SK-N-SH (cell line): ENCODE measurements at regions not wholly inside any gene's neighbourhood (a gene's known extent, or its start where the extent isn't known, plus 50 kb on each side); places are given as distances from the start of the nearest gene placed in this dataset.

Source experiments
- CTCF ChIA-PET: fragments of 300-600, 350-600 bp; formaldehyde crosslinking; extraction: SDS; loops from one replicate; lab custom pipeline; 2021; lab: Yijun Ruan, JAX
- POLR2A ChIA-PET: fragments of 350-600 bp; sonication (Branson Sonifier 250); formaldehyde crosslinking; extraction: SDS; loops from one replicate; lab custom pipeline; 2020; ENCODE audit warnings: antibody characterized with exemption, inconsistent platforms; lab: Yijun Ruan, JAX
- DNase-seq: peaks from one replicate; pipeline ENCODE4 v3.0.0; 2012
- H2AFZ ChIP-seq: fragments of 200-600 bp; sonication (generic); 2 replicates; pipeline ENCODE4 v1.8.1; 2016; ENCODE audit warnings: antibody characterized with exemption, mild to moderate bottlenecking, low read depth
- H3F3A ChIP-seq: fragments of 200-600 bp; sonication (generic); replicated peaks from 2 replicates; pipeline ENCODE3; 2016; ENCODE audit warnings: antibody characterized with exemption, mild to moderate bottlenecking; ENCODE audit not compliant: insufficient read depth
- H3K27ac ChIP-seq, 2 experiments: fragments of 200-500 bp in 1 of 2; fragments of 200-600 bp in 1 of 2; sonication (Bioruptor generic) in 1 of 2; sonication (generic), shearing (Covaris generic) in 1 of 2; 2 replicates each; pipeline versions ENCODE4 v1.5.1 to v1.6.1; 2014 to 2016; ENCODE audit warnings: low read depth in 2 of 2, inconsistent platforms in 1 of 2, low read length in 1 of 2, mild to moderate bottlenecking in 1 of 2, mixed read lengths in 1 of 2
- H3K27me3 ChIP-seq: fragments of 200-600 bp; sonication (generic), shearing (Covaris generic); 2 replicates; pipeline ENCODE4 v1.6.1; 2016; ENCODE audit warnings: mixed run types; ENCODE audit not compliant: insufficient read depth
- H3K36me3 ChIP-seq, 2 experiments: fragments of 200-500 bp in 1 of 2; fragments of 200-600 bp in 1 of 2; sonication (Bioruptor generic) in 1 of 2; sonication (generic) in 1 of 2; replicated peaks in 1 of 2; 2 replicates each; pipeline versions ENCODE3 to v1.5.1; 2014 to 2016; ENCODE audit warnings: low read length in 1 of 2, mild to moderate bottlenecking in 1 of 2; ENCODE audit not compliant: insufficient read depth in 2 of 2, control insufficient read depth in 1 of 2
- H3K4me1 ChIP-seq, 2 experiments: fragments of 200-500 bp in 1 of 2; fragments of 200-600 bp in 1 of 2; sonication (Bioruptor generic) in 1 of 2; sonication (generic), shearing (Covaris generic) in 1 of 2; 2 replicates each; pipeline versions ENCODE4 v1.5.1 to v1.6.1; 2014 to 2016; ENCODE audit warnings: low read depth in 1 of 2, low read length in 1 of 2, mixed run types in 1 of 2; ENCODE audit not compliant: insufficient read depth in 2 of 2, control insufficient read depth in 1 of 2
- H3K4me2 ChIP-seq: fragments of 200-600 bp; sonication (generic), shearing (Covaris generic); 2 replicates; pipeline ENCODE4 v1.6.1; 2017; ENCODE audit warnings: mixed run types
- H3K4me3 ChIP-seq, 2 experiments: fragments of 200-500 bp in 1 of 2; fragments of 200-600 bp in 1 of 2; sonication (Bioruptor generic) in 1 of 2; sonication (generic), shearing (Covaris generic) in 1 of 2; 2 replicates each; pipeline versions ENCODE4 v1.5.1 to v1.8.1; 2014 to 2016; ENCODE audit warnings: low read depth in 2 of 2, inconsistent platforms in 1 of 2, low read length in 1 of 2, mild to moderate bottlenecking in 1 of 2, mixed read lengths in 1 of 2, moderate library complexity in 1 of 2
- H3K79me2 ChIP-seq: fragments of 200-600 bp; sonication (generic); 2 replicates; pipeline ENCODE4 v1.8.1; 2017; ENCODE audit warnings: mild to moderate bottlenecking; ENCODE audit not compliant: insufficient read depth
- H3K9ac ChIP-seq: fragments of 200-600 bp; sonication (generic); 2 replicates; pipeline ENCODE4 v1.6.1; 2017; ENCODE audit warnings: mixed run types
- H3K9me2 ChIP-seq: fragments of 200-600 bp; sonication (generic); 2 replicates; pipeline ENCODE4 v1.6.1; 2017; ENCODE audit warnings: mixed run types
- H3K9me3 ChIP-seq: fragments of 200-600 bp; sonication (generic); 2 replicates; pipeline ENCODE4 v1.6.1; 2017; ENCODE audit warnings: mixed run types, mild to moderate bottlenecking, moderate library complexity
- H4K20me1 ChIP-seq: fragments of 200-600 bp; sonication (generic); 2 replicates; pipeline ENCODE4 v1.6.1; 2017; ENCODE audit warnings: mild to moderate bottlenecking, mixed run types; ENCODE audit not compliant: insufficient read depth
- CHD2 ChIP-seq: fragments of 150-350 bp; IDR thresholded peaks from 2 replicates; pipeline ENCODE4 v1.6.1; 2018; ENCODE audit warnings: low read length; ENCODE audit not compliant: partially characterized antibody
- CTCF ChIP-seq: fragments of 200-600 bp; sonication (generic); IDR thresholded peaks from 2 replicates; pipeline ENCODE4 v1.6.1; 2017; ENCODE audit warnings: antibody characterized with exemption, mild to moderate bottlenecking, moderate library complexity
- FOSL2 ChIP-seq: IDR thresholded peaks from 2 replicates; pipeline ENCODE4 v1.4.0; 2012; ENCODE audit warnings: low read depth, mild to moderate bottlenecking, moderate library complexity, borderline replicate concordance
- FOXJ3 ChIP-seq: sonication (generic); formaldehyde crosslinking; IDR thresholded peaks from 2 replicates; pipeline ENCODE4 v1.5.1; 2020; ENCODE audit warnings: mild to moderate bottlenecking, missing genetic modification reagents
- GABPA ChIP-seq: IDR thresholded peaks from 2 replicates; pipeline ENCODE4 v1.4.0; 2012; ENCODE audit warnings: low read depth, mild to moderate bottlenecking
- GATA2 ChIP-seq: sonication (generic); formaldehyde crosslinking; IDR thresholded peaks from 2 replicates; pipeline ENCODE4 v1.5.0; 2020; ENCODE audit warnings: mild to moderate bottlenecking, missing genetic modification reagents
- IRF3 ChIP-seq: fragments of 150-350 bp; IDR thresholded peaks from 2 replicates; pipeline ENCODE4 v1.6.1; 2016; ENCODE audit warnings: mild to moderate bottlenecking, low read depth, low read length
- JUND ChIP-seq: IDR thresholded peaks from 2 replicates; pipeline ENCODE4 v1.4.0; 2012
- NFIC ChIP-seq: IDR thresholded peaks from 2 replicates; pipeline ENCODE4 v1.4.0; 2012; ENCODE audit warnings: borderline replicate concordance
- NRF1 ChIP-seq: IDR thresholded peaks from 2 replicates; pipeline ENCODE4 v1.6.1; 2012; ENCODE audit warnings: low read depth, mild to moderate bottlenecking, low read length
- PBX3 ChIP-seq: IDR thresholded peaks from 2 replicates; pipeline ENCODE4; 2012
- RAD21 ChIP-seq: IDR thresholded peaks from 2 replicates; pipeline ENCODE4 v1.6.1; 2012; ENCODE audit warnings: mild to moderate bottlenecking, low read length
- RCOR1 ChIP-seq: fragments of 150-350 bp; IDR thresholded peaks from 2 replicates; pipeline ENCODE4 v1.6.1; 2017; ENCODE audit warnings: antibody characterized with exemption, low read length
- REST ChIP-seq: IDR thresholded peaks from 2 replicates; pipeline ENCODE4 v1.6.1; 2012; ENCODE audit warnings: mild to moderate bottlenecking, low read depth, low read length, moderate library complexity
- RFX5 ChIP-seq: IDR thresholded peaks from 2 replicates; pipeline ENCODE4 v1.6.1; 2012; ENCODE audit warnings: mild to moderate bottlenecking, improper control_type of control experiment, low read length
- SIN3A ChIP-seq: IDR thresholded peaks from 2 replicates; pipeline ENCODE4 v1.6.1; 2012; ENCODE audit warnings: low read depth, mild to moderate bottlenecking, low read length, moderate library complexity, borderline replicate concordance
- SMC3 ChIP-seq: IDR thresholded peaks from 2 replicates; pipeline ENCODE4 v1.6.1; 2012; ENCODE audit warnings: low read depth, low read length, improper control_type of control experiment
- TEAD4 ChIP-seq: IDR thresholded peaks from 2 replicates; pipeline ENCODE4 v1.4.0; 2012; ENCODE audit warnings: mild to moderate bottlenecking, borderline replicate concordance; ENCODE audit not compliant: insufficient read depth
- USF2 ChIP-seq: fragments of 150-350 bp; IDR thresholded peaks from 2 replicates; pipeline ENCODE4 v1.6.1; 2017; ENCODE audit warnings: antibody characterized with exemption, low read length, low read depth, borderline replicate concordance
- YY1 ChIP-seq: IDR thresholded peaks from 2 replicates; pipeline ENCODE4 v1.4.0; 2012; ENCODE audit warnings: low read depth, mild to moderate bottlenecking
- WGBS: methylation state at CpG from one replicate; pipeline ENCODE4 v1.1.6; 2017; ENCODE audit warnings: low lambda C conversion rate; 5-methylcytosine and 5-hydroxymethylcytosine counted together

GRCh38 chr7:65222655-65223054, 151.0 kb upstream of the ZNF92 start:
- Histone ChIP-seq H3K9ac (no peak overlapping the region), H2AFZ (no peak overlapping the region), H3K4me2 (no peak overlapping the region), H4K20me1 (no peaks in the 10 kb centered on the region), H3K27me3 (no peaks in the 10 kb centered on the region), H3K27ac (no peak overlapping the region)
- TF ChIP-seq FOSL2 = no peak
- TF ChIP-seq TEAD4 = no peak
- no peak for TF ChIP-seq SIN3A
- no peak for TF ChIP-seq RCOR1
- no peak for TF ChIP-seq GATA2 (CRISPR knock-in tag)
- TF ChIP-seq IRF3 = no peak
- no peak for TF ChIP-seq RAD21
- TF ChIP-seq JUND = no peak
- TF ChIP-seq YY1 = no peak
- TF ChIP-seq REST = no peak
- TF ChIP-seq PBX3 = no peak
- TF ChIP-seq CTCF = no peak
- no peak for TF ChIP-seq CHD2
- TF ChIP-seq SMC3 = no peak
- TF ChIP-seq NRF1 = no peak
- no peak for TF ChIP-seq FOXJ3 (CRISPR knock-in tag)
- no peak for TF ChIP-seq USF2
- TF ChIP-seq NFIC = no peak
- TF ChIP-seq RFX5 = no peak
- no peak for TF ChIP-seq GABPA
- TF ChIP-seq, all 33 proteins: peak for 0
- no peaks in the 10 kb centered on the region for H3K4me1 ChIP-seq
- CTCF ChIA-PET = interaction anchor here (7.7 kb wide), 1 partner anchor 84 kb away, joined by 181 read pairs; no protein-coding TSS in a partner anchor
- H3K9me2 ChIP-seq = no peaks in the 10 kb centered on the region
- no peaks in the 10 kb centered on the region for H3K36me3 ChIP-seq
- H3K4me3 ChIP-seq = no peak overlapping the region
- no peaks in the 10 kb centered on the region for H3K9me3 ChIP-seq
- peaks cover 6% of the 10 kb centered on the region for H3F3A ChIP-seq
- 78% methylated on average over 4 of the region's 4 CpGs for WGBS
- POLR2A ChIA-PET = no interaction called here
- DNase-seq = no peak
- no peaks in the 10 kb centered on the region for H3K79me2 ChIP-seq
